Liver (tissue), 8 donors: ENCODE measurements at regions not wholly inside any gene's neighbourhood (a gene's known extent, or its start where the extent isn't known, plus 50 kb on each side); places are given as distances from the start of the nearest gene placed in this dataset.

Experiments used
- DNase-seq: peaks from one replicate; pipeline ENCODE4 v3.0.0-alpha.2; 2017; ENCODE audit warnings: low spot score
- H3K27ac ChIP-seq, 2 donors: one replicate each; pipeline ENCODE4 v1.7.0; 2013; ENCODE audit warnings: inconsistent platforms in 2 of 2, low read length in 2 of 2, control low read depth in 1 of 2, low read depth in 1 of 2, mild to moderate bottlenecking in 1 of 2
- H3K27me3 ChIP-seq, 4 donors: one replicate each; pipeline versions ENCODE4 v1.6.1 to v1.7.0; 2013; ENCODE audit warnings: low read length in 3 of 4, inconsistent platforms in 1 of 4, mild to moderate bottlenecking in 1 of 4, moderate library complexity in 1 of 4; ENCODE audit not compliant: control insufficient read depth in 4 of 4, insufficient read depth in 4 of 4
- H3K36me3 ChIP-seq, 4 donors: one replicate each; pipeline versions ENCODE4 v1.6.1 to v1.7.0; 2013; ENCODE audit warnings: low read length in 3 of 4, mild to moderate bottlenecking in 3 of 4, low read depth in 1 of 4, moderate library complexity in 1 of 4; ENCODE audit not compliant: control insufficient read depth in 4 of 4, insufficient read depth in 3 of 4
- H3K4me1 ChIP-seq, 4 donors: one replicate each; pipeline versions ENCODE4 v1.6.1 to v1.7.0; 2013; ENCODE audit warnings: low read length in 3 of 4, mild to moderate bottlenecking in 3 of 4, moderate library complexity in 1 of 4; ENCODE audit not compliant: control insufficient read depth in 4 of 4, insufficient read depth in 4 of 4
- H3K4me3 ChIP-seq, 3 donors: one replicate each; pipeline versions ENCODE4 v1.6.1 to v1.7.0; 2013; ENCODE audit warnings: low read length in 3 of 3, control low read depth in 1 of 3, low read depth in 1 of 3, mild to moderate bottlenecking in 1 of 3
- H3K9ac ChIP-seq, 2 donors: one replicate each; pipeline ENCODE4 v1.7.0; 2013; ENCODE audit warnings: low read length in 2 of 2, mild to moderate bottlenecking in 2 of 2, moderate library complexity in 2 of 2, control low read depth in 1 of 2, low read depth in 1 of 2
- H3K9me3 ChIP-seq, 4 donors: one replicate each; pipeline versions ENCODE4 v1.6.1 to v1.7.0; 2013; ENCODE audit warnings: low read length in 3 of 4; ENCODE audit not compliant: control insufficient read depth in 4 of 4
- ATF3 ChIP-seq: IDR thresholded peaks from 2 replicates; pipeline ENCODE4 v1.6.1; 2016; ENCODE audit warnings: antibody characterized with exemption
- CTCF ChIP-seq: fragments of 150-350 bp; IDR thresholded peaks from 2 replicates; pipeline ENCODE4 v1.5.1; 2017; ENCODE audit warnings: improper control_type of control experiment, low read depth, low read length; ENCODE audit not compliant: missing input control
- FOXA1 ChIP-seq: IDR thresholded peaks from 2 replicates; pipeline ENCODE4 v1.6.1; 2016; ENCODE audit warnings: antibody characterized with exemption
- FOXA2 ChIP-seq: IDR thresholded peaks from 2 replicates; pipeline ENCODE4 v1.6.1; 2016; ENCODE audit warnings: antibody characterized with exemption
- GABPA ChIP-seq, 2 donors: IDR thresholded peaks in 1 of 2; conservative IDR thresholded peaks in 1 of 2; 2 replicates each; pipeline ENCODE4 v1.6.1; 2016; ENCODE audit warnings: antibody characterized with exemption in 2 of 2, mild to moderate bottlenecking in 1 of 2, moderate library complexity in 1 of 2
- HNF4A ChIP-seq, 2 donors: conservative IDR thresholded peaks; 2 replicates each; pipeline ENCODE4 v1.6.1; 2016; ENCODE audit warnings: antibody characterized with exemption in 2 of 2, mild to moderate bottlenecking in 2 of 2
- HNF4G ChIP-seq: IDR thresholded peaks from 2 replicates; pipeline ENCODE4 v1.6.1; 2016; ENCODE audit warnings: antibody characterized with exemption
- JUND ChIP-seq, 2 donors: IDR thresholded peaks; 2 replicates each; pipeline ENCODE4 v1.6.1; 2016; ENCODE audit warnings: antibody characterized with exemption in 2 of 2
- NR2F2 ChIP-seq: IDR thresholded peaks from 2 replicates; pipeline ENCODE4 v1.6.1; 2016; ENCODE audit warnings: antibody characterized with exemption
- RAD21 ChIP-seq, 2 donors: IDR thresholded peaks; 2 replicates each; pipeline ENCODE4 v1.6.1; 2016; ENCODE audit warnings: antibody characterized with exemption in 2 of 2, mild to moderate bottlenecking in 2 of 2
- RXRA ChIP-seq, 2 donors: IDR thresholded peaks; 2 replicates each; pipeline ENCODE4 v1.6.1; 2017 to 2018; ENCODE audit warnings: antibody characterized with exemption in 2 of 2, mild to moderate bottlenecking in 1 of 2
- SP1 ChIP-seq: IDR thresholded peaks from 2 replicates; pipeline ENCODE4 v1.6.1; 2018; ENCODE audit warnings: antibody characterized with exemption, mild to moderate bottlenecking
- TAF1 ChIP-seq: conservative IDR thresholded peaks from 2 replicates; pipeline ENCODE4 v1.6.1; 2016; ENCODE audit warnings: antibody characterized with exemption, mild to moderate bottlenecking
- YY1 ChIP-seq: IDR thresholded peaks from 2 replicates; pipeline ENCODE4 v1.6.1; 2016; ENCODE audit warnings: antibody characterized with exemption, mild to moderate bottlenecking
- WGBS: extraction: QIAGEN DNeasy Blood & Tissue Kit; methylation state at CpG from one replicate; pipeline ENCODE4 v1.1.7; 2013; 5-methylcytosine and 5-hydroxymethylcytosine counted together
- TF ChIP-seq, protein P1 (sequence below): IDR thresholded peaks from 2 replicates; pipeline ENCODE4 v1.6.1; 2016; ENCODE audit warnings: antibody characterized with exemption
- donor health status: healthy.
- donor health status: healthy.
- donor health status: healthy.
- donor health status: healthy.
- donor health status: healthy.

DNA sequence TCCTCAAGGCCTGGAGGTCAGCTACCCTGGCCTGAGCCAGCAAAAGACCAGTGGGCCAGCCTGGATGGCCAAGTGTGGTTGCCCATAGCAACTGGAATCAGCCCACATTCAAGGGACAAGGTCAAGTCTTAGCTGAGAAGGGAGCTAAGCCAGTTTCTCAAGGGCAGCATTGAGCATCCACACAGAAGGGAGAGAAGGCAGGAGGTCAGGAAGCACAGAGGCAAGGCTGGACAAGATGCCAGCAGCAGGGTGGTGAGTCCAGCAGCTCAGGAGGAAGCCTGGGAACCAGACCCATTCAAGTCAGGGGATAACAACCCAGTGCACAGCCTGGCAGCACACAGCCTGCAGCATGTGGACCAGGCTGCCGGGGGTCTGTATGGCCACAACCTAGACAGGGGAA, 54.0 kb upstream of the ZMIZ1 start:
- no peak overlapping the region for H3K27ac ChIP-seq

DNA sequence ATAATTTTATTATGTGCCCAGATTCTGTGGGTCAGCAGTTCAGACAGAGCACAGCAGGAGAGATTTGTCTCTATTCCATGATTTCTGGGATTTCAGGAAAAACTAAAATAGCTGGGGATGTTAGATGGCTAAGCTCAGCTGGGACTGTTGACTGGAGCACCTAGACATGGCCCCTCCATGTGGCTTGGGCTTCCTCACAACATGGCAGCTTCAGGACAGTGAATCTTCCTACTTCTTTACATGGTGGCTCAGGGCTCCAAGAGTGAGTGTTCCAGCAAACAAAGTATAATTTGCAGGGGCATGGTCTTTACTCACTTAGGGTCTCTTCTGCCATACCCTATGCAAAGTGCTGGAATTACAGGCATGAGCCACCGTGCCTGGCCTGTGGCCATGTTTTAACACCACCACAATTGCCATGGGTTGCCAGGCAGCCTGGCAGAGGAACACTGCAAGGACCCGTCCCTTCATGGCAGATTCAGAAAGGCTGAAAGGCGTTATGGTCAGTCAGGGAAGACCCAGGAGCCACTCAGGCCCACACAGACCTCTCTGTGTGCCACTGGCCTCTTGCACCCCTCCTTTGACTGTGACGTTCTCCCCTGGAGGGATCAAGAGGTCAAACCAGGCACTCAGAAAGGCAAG, 50.8 kb upstream of the ZMIZ1 start:
- DNase-seq = no peak
- 89% methylated on average over 4 of the region's 4 CpGs for WGBS
- no peak for TF ChIP-seq SP1
- TF ChIP-seq GABPA (IDR thresholded peaks at IDR 0.05 in 1 of 2, conservative IDR thresholded peaks at IDR 0.05 in 1 of 2) = no peak
- TF ChIP-seq HNF4A (conservative IDR thresholded peaks at IDR 0.05) = no peak
- TF ChIP-seq HNF4G = no peak
- TF ChIP-seq FOXA2 = no peak
- no peak for TF ChIP-seq YY1
- TF ChIP-seq RXRA (IDR thresholded peaks at IDR 0.05) = no peak
- no peak for TF ChIP-seq TAF1
- no peak for TF ChIP-seq ATF3
- no peak for TF ChIP-seq CTCF
- TF ChIP-seq FOXA1 = no peak
- no peak for TF ChIP-seq RAD21 (IDR thresholded peaks at IDR 0.05)
- TF ChIP-seq, protein P1, sequence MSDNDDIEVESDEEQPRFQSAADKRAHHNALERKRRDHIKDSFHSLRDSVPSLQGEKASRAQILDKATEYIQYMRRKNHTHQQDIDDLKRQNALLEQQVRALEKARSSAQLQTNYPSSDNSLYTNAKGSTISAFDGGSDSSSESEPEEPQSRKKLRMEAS = no peak

More for the DNA sequence above, 54.0 kb upstream of the ZMIZ1 start:
- peaks cover 0 to 39% (median 23%) of the 10 kb centered on the region in 4 donors for H3K4me1 ChIP-seq
- no peaks in the 10 kb centered on the region for H3K36me3 ChIP-seq
- 97% methylated on average over 1 of the region's 1 CpG for WGBS
- H3K4me3 ChIP-seq = no peak overlapping the region
- no peak for DNase-seq
- no peaks in the 10 kb centered on the region for H3K27me3 ChIP-seq
- TF ChIP-seq NR2F2 = peak; percentile 27
- TF ChIP-seq YY1 = no peak
- H3K9ac ChIP-seq = no peak overlapping the region
- H3K9me3 ChIP-seq = no peaks in the 10 kb centered on the region

DNA sequence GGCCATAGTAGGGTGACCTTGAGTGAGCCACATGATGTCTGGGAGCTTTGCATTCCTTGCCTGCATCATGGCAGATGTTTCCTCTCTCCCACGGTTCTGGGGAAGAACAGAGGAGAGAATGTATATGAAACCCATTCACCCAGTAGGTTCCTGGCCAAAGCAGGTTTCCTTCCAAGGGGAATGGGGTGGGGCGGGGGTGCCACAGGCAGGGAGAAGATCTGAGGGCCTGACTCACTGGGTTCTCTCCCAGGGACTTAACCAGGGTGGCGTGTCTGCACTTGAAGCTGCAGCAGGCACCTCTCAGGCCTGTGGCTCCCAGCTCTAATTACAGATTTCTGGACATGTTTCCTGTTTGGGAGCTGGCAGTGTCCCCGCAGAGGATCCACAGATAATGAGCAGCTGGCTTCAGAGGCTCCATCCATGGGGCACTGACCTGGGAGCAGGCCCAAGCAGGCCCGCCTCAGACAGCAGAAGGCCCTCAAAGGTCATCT, 50.2 kb upstream of the ZMIZ1 start:
- Histone ChIP-seq H3K4me3 (no peak overlapping the region), H3K9me3 (no peaks in the 10 kb centered on the region), H3K36me3 (no peaks in the 10 kb centered on the region), H3K27me3 (no peaks in the 10 kb centered on the region), H3K27ac (peak overlapping the region in 1 of 2 donors; percentile 9), H3K4me1 (peaks cover 12 to 55% (median 44%) of the 10 kb centered on the region in 4 donors), H3K9ac (no peak overlapping the region)
- WGBS = 60% methylated on average over 5 of the region's 5 CpGs
- DNase-seq = no peak
- TF ChIP-seq TAF1 = no peak
- TF ChIP-seq GABPA (IDR thresholded peaks at IDR 0.05 in 1 of 2, conservative IDR thresholded peaks at IDR 0.05 in 1 of 2) = no peak
- no peak for TF ChIP-seq FOXA1
- TF ChIP-seq JUND (IDR thresholded peaks at IDR 0.05) = no peak
- peak; percentile 20 to 55 for TF ChIP-seq RXRA (IDR thresholded peaks at IDR 0.05)
- peak; percentile 67 for TF ChIP-seq NR2F2
- TF ChIP-seq CTCF = no peak

More for the DNA sequence above, 50.8 kb upstream of the ZMIZ1 start:
- no peak overlapping the region for H3K27ac ChIP-seq
- H3K9ac ChIP-seq = no peak overlapping the region
- H3K9me3 ChIP-seq = no peaks in the 10 kb centered on the region
- no peaks in the 10 kb centered on the region for H3K27me3 ChIP-seq
- H3K4me1 ChIP-seq = peaks cover 8 to 53% (median 41%) of the 10 kb centered on the region in 4 donors
- H3K4me3 ChIP-seq = no peak overlapping the region
- no peaks in the 10 kb centered on the region for H3K36me3 ChIP-seq
